Lower leg skin (tissue), 4 donors: ENCODE measurements at regions not wholly inside any gene's neighbourhood (a gene's known extent, or its start where the extent isn't known, plus 50 kb on each side); places are given as distances from the start of the nearest gene placed in this dataset.

Experiments used
- DNase-seq, 2 donors: peaks; one replicate each; pipeline ENCODE4 v3.0.0-alpha.2; 2019; ENCODE audit warnings: low spot score in 2 of 2
- H3K4me3 ChIP-seq: fragments of 200-600 bp; sonication (generic); 2 replicates; pipeline ENCODE4 v1.5.1; 2017; ENCODE audit warnings: mild to moderate bottlenecking, low read depth; ENCODE audit not compliant: poor library complexity, severe bottlenecking
- POLR2A ChIP-seq, 2 donors: fragments of 450-650 bp; IDR thresholded peaks; one replicate each; pipeline ENCODE4 v1.6.1; 2016 to 2017; ENCODE audit warnings: antibody characterized with exemption in 2 of 2, mild to moderate bottlenecking in 1 of 2, moderate library complexity in 1 of 2
- WGBS, 2 donors: methylation state at CpG; one replicate each; pipeline ENCODE4 v1.1.5; 2018; 5-methylcytosine and 5-hydroxymethylcytosine counted together
- intact Hi-C: fragments of 100-400 bp; cut with DNase I; formaldehyde crosslinking; loops from one replicate; pipeline ENCODE4 v1.15.0; 2023; ENCODE audit warnings: low total_unique reads
- TF ChIP-seq, protein P1 (sequence below), 3 donors: fragments of 450-650 bp; IDR thresholded peaks; one replicate each; pipeline ENCODE4 v1.5.1; 2016; ENCODE audit warnings: antibody characterized with exemption in 3 of 3, mild to moderate bottlenecking in 3 of 3, moderate library complexity in 2 of 3

DNA sequence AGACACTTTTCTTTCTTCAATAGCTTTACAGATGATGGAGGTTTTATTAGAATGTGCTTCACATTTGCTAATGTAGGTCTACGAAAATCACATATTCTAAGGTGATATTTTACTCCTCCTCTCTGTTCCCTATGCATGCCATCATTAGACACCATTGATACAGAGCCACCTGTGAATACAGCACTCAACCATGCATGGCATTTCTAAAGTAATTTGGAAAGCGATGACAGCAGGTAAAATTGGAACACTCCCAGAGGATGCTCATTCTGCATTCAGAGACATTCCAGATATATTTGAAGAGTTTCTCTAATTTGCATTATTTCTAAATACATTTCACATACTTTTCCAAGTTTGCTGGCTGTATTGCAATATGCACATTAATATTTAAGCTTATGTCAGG is 65.3 kb upstream of the RIT2 start:
- DNase-seq = no peak
- intact Hi-C loops = loop anchor here (10.0 kb wide), 1 partner anchor 56 kb away; no protein-coding TSS in a partner anchor
- no peak overlapping the region for H3K4me3 ChIP-seq
- TF ChIP-seq, protein P1, sequence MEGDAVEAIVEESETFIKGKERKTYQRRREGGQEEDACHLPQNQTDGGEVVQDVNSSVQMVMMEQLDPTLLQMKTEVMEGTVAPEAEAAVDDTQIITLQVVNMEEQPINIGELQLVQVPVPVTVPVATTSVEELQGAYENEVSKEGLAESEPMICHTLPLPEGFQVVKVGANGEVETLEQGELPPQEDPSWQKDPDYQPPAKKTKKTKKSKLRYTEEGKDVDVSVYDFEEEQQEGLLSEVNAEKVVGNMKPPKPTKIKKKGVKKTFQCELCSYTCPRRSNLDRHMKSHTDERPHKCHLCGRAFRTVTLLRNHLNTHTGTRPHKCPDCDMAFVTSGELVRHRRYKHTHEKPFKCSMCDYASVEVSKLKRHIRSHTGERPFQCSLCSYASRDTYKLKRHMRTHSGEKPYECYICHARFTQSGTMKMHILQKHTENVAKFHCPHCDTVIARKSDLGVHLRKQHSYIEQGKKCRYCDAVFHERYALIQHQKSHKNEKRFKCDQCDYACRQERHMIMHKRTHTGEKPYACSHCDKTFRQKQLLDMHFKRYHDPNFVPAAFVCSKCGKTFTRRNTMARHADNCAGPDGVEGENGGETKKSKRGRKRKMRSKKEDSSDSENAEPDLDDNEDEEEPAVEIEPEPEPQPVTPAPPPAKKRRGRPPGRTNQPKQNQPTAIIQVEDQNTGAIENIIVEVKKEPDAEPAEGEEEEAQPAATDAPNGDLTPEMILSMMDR (IDR thresholded peaks at IDR 0.05) = no peak
- no peak for TF ChIP-seq POLR2A (IDR thresholded peaks at IDR 0.05)
- 65 to 80% methylated on average over 2 of the region's 2 CpGs for WGBS, 2 donors

DNA sequence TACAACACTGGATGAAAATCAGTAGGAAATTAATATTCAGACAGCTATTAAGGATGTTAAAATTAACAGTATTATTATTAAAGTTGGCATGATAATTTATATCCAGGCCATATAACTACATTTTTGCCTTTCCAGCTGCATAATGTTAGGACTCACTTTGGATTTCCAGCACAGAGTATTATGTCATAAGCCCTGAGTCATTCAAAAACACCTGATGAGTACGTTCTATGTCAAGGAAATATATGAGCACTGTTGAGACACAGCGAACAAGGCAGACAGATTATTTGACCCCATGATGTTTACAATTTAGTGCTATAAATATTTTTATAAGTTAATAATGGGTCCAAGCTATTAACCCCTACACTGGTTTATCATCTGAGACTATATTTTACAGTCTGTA is 59.8 kb upstream of the RIT2 start:
- DNase-seq = no peak
- TF ChIP-seq, protein P1 (IDR thresholded peaks at IDR 0.05) = no peak
- no peak for TF ChIP-seq POLR2A (IDR thresholded peaks at IDR 0.05)
- WGBS, 2 donors = 73 to 83% methylated on average over 2 of the region's 2 CpGs
- H3K4me3 ChIP-seq = no peak overlapping the region
- intact Hi-C loops = no loop called here

DNA sequence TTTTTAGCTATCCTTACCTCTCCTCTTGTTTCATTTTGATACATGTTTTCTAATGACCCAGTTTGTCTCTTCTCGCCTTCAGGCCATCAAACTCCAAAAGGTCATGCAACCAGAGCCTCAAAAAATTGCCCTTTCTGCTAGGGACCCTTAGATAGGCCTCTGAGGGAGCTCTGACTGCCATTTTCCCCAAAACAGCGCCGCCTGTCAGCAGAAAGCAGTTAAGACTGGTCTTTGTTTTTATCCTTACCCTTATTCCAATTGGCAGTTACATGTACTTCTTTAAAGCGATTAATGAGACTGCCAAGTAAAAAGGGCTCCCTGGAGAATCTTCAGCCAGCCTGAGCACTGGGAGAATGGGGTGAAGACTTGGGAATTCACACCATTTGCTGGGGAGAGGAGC is 55.1 kb upstream of the RIT2 start:
- intact Hi-C loops = no loop called here

More for the DNA sequence above, 55.1 kb upstream of the RIT2 start:
- no peak overlapping the region for H3K4me3 ChIP-seq
- TF ChIP-seq, protein P1 (IDR thresholded peaks at IDR 0.05) = no peak
- no peak for TF ChIP-seq POLR2A (IDR thresholded peaks at IDR 0.05)
- 69 to 80% methylated on average over 4 of the region's 4 CpGs for WGBS, 2 donors
- DNase-seq = no peak
